Loucy (cell line): ENCODE measurements at regions not wholly inside any gene's neighbourhood (a gene's known extent, or its start where the extent isn't known, plus 50 kb on each side); places are given as distances from the start of the nearest gene placed in this dataset.

Source experiments
- CTCF ChIP-seq: fragments of 200-600 bp; sonication (generic); conservative IDR thresholded peaks from 2 replicates; pipeline ENCODE4 v1.5.1; 2014; ENCODE audit warnings: mild to moderate bottlenecking, antibody characterized with exemption, low read length
- EZH2phosphoT487 ChIP-seq: fragments of 200-600 bp; IDR thresholded peaks from 2 replicates; pipeline ENCODE4 v1.6.1; 2018; ENCODE audit warnings: antibody characterized with exemption, mild to moderate bottlenecking, moderate library complexity, borderline replicate concordance

- peak; percentile 36 for TF ChIP-seq CTCF
- no peak for TF ChIP-seq EZH2phosphoT487
Measured at GRCh38 chr3:117407317-117407716, 697.7 kb downstream of the TUSC7 start.
